Hematopoietic multipotent progenitor cell treated with erythropoietin and hydrocortisone succinate and interleukin-3 and kit ligand, for 4 days (in vitro differentiated cells): ENCODE measurements at regions not wholly inside any gene's neighbourhood (a gene's known extent, or its start where the extent isn't known, plus 50 kb on each side); places are given as distances from the start of the nearest gene placed in this dataset.
"Not testable (repeated sequence)": the region's sequence is repeated elsewhere in the genome, so short reads cannot be mapped to it uniquely, and the experiment has no call there.

Experiments
- DNase-seq: peaks from one replicate; pipeline ENCODE4 v3.0.0-alpha.2; 2015

DNA sequence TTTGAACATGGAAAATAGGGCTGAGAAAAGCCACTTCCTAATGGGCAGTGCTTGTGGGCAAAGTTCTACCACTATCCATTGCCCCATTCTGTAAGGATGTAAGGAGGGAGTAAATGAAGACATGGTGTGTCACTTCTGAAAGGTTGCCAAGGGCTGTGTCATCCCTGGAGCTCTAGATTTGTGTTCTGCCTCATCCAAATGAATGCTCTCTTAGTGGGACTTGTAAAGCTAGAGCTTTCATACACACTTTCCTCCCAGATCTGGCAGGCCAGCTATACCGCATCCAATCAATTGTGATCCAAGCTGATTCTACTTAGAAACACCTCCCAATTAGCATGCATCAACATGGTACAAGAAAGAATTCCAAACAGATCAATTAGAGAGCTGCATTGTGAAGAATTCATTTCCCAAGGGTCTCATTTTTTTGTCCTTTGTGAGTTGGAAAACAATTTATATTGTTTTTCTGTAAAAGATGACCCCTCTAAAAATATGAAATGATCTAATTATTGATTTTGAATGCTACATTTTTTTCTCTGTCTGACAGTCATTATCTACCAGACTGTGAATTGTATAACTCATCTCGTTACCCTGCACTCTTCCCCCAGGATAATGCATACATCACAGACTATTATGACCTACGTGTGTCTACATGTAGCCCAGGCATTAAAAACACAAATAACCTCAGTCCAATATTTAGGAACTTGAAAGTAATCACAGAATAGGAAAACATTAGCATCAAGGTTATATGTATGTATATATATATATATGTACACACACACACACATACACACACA is 117.1 kb upstream of the DUSP10 start:
- DNase-seq: no peak

DNA sequence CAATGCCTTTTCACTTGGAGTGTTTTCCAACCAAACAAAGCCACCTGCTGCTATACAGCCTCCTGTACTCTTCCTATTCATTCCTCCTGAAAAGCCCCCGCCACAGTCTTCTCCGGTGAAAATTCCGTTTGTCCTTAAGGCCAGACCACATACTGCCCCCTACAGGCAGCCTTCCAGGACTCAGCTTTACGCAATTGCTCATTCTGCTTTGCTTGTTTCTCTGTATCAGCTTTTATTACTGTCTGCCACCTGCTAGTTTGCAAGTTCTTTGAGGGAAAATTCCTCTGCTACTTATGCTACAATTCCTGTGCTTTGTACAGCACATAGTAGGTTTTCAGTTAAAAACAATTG is 115.2 kb upstream of the DUSP10 start:
- not testable (repeated sequence) for DNase-seq

DNA sequence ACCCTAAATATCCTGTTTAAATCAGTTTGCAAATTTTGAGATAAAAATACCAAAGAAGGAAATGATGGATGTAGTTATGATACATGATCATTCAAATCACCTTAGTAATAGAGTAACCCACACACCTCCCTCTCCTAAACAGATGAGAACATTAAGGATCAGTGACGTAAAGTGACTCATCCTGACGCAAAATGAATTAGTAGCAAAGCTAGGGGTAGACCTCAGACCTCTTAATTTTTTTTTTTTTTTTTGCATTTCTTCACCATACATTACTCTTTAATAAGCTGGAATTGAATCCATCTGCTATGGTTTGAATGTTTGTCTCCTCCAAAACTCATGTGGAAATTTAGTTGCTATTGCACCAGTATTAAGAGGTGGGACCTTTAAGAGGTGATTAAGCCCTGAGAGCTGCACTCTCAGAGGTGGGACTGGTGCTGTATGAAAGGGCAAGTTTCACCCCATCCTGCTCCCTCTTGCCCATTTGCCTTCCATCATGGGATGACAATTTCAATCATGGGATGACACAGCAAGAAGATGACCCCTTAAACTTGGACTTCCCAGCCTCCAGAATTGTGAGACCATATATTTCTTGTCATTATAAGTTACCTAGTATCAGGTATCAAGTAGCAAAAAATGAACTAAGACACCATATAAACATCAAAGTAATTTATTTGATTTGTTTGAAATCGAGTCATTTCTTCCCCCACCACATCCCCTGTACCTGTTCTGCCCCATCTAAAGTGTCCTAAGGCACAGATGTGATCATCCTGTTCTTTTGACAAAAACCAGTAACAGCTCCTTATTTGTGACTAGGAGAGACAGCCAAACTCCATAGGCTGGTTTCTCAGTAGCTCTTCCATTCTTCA is 114.6 kb upstream of the DUSP10 start:
- DNase-seq: no peak

DNA sequence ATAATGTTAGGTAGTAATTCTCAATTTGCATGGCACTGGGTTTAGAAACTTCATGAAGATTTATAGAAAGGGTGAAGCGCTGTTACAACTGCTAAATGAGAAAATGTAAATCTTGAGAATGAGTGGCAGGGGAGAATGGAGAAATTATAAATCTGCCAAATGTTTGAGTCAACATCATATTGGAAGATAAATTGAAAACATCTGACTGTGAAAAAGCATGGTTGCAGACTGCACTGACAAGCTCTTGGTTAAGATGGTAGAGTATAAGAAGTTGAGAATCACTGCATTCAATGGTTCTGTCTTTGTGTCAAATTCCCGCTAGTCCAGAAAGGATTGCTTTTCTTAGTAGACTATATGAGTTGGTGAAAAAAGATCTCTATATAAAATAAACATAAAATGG is 113.3 kb upstream of the DUSP10 start:
- no peak for DNase-seq

DNA sequence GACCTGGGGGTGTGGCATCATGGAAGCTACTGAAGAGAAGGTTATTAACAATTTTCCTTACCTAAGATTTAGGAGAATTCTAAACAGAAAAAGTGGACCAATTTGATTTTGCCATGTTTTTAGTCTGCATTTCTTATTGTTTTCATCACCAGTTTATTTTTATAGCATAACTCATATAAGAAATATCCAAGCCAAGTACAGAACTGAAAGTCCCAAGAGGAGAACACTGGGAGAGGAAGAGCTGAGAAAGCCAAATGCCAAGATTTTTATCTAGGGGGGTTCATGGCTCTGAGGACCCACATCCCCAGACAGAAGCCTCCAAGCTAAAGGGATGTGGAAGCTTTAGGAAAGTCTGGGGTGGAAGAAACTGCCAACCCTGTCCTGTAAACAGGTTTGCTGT is 109.4 kb upstream of the DUSP10 start:
- no peak for DNase-seq

DNA sequence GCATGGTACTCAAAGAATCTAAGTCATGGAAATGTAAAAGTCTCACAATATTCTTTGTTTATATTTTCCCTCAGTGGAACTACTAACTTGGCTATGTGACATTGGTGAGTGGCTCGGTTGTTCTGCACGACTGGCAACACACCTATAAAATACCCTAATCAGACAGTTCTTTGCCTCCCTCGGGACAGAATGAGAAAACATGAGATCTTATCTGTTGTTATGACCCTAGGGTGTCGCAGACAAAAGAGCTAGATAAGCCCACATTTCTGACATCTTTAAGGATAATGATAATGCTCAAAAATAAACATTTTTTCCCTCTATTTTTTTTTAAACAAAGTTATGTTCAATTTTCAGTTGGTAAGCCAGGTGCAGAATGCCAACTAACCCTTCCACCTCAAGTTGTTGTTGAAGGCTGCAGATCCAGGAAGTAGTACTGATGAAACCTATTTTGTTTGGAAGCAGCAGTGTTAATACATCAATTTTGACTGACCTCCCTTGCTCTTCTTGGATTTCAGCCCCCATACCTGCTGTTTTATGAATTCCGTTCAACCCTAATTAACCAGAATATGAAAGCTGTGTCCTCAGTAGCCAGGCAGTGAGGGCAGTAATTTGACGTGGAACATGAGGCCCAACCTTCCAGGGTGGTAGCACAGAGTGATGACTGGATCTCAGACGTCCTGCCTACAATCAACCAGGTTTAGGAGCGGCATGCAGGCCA is 108.7 kb upstream of the DUSP10 start:
- DNase-seq: no peak

DNA sequence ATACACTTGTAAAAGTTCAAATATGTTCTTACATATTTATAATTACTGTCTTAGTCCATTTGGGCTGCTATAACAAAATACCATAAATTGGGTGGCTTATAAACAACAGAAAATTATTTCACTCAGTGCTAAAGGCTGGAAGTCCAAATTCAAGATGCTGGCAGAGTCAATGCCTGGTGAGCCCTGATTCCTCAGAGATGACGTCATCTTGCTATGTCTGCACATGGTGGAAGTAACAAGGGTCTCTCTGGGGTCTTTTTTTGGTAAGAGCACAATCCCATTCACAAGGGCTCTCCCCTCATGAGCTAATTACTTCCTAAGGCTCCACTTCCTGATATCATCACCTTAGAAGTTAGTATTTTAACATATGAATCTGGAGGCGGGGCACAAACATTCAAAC is 108.0 kb upstream of the DUSP10 start:
- DNase-seq: no peak

DNA sequence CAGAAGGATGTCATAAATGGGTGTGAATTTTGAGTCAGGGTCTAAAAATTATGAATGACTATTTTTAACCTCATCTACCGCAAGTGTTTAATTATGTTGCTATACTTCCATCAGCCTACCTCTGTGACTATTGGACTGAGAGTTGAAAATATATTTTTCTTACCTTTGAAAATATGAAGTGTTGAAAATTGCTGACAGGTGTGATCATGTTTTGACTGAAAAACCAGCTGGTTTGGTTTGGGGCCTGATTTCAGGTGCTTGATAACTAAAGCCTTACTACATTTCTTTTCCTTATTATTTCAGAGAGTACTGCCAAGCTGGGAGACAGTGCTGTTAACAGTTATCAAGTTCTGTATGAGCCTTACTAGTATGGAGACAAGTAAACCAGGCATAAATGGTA is 107.2 kb upstream of the DUSP10 start:
- DNase-seq: no peak

DNA sequence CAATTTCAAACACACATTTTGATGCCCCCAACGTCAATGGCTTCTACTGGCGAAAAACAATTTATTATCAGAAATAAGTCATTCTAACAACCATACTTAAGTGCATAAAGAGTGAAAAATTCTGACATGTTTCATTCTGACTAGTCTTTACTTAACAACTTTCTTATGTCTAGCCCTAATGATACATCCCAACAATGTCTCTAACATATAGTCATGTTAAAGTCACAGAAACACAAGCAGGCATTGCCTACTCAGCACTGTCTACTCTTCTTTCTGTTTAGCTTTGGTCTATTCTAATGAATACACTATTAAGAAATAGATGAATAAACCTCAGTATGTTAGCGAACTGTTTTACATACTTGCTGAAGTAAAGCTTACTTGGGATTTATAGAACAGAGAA is 105.8 kb upstream of the DUSP10 start:
- DNase-seq: no peak

DNA sequence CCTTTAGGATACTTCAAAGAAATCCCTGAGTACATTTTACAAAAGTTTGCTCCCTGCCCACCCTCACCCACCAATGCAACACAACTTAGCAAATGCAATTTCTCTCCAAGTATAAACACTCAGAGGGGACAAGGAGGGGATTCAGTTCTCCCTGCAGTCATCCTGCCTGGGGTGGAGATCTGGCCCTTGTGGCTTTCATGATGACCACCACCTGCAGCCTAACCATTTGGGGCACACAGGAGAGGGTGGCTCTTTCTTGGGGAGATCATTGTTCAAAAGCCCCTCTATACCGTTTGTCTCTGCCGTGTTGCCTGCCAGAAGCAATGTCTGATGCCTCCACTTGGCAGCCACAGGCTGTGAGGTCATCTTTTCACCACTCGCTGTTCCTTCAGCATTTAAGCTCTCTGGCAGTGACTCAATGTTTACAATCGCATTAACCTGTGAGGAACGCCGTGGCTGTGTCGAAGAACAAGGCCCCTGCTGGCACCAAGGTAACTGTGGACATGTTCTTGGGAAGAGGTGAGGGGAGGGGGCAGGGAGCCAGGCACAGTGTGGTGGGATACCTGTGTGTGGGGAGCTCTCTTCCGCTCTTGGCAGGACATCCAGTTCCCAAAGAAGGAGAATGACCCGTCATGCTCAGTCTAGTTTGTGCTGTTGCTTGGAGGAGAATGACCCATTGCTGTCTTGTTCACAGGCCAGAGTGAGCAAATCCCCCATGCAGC is 103.9 kb upstream of the DUSP10 start:
- DNase-seq: no peak

DNA sequence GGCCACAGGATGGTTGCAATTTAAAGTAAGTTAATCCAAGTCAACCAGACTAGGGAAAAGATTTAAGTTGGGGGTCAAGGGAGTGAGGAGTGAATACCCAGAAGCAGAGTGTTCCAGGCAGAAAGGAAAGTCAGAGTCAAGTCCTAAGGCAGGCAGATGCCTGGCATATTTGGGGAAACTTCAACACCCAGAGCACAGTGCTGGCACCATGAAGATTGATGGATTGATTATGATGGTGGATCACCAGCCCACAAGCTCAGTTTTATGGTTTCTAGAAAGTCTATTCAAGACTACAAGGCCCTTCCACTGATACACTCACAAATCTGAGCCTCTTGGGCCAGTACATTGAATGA is 100.1 kb upstream of the DUSP10 start:
- DNase-seq: no peak

DNA sequence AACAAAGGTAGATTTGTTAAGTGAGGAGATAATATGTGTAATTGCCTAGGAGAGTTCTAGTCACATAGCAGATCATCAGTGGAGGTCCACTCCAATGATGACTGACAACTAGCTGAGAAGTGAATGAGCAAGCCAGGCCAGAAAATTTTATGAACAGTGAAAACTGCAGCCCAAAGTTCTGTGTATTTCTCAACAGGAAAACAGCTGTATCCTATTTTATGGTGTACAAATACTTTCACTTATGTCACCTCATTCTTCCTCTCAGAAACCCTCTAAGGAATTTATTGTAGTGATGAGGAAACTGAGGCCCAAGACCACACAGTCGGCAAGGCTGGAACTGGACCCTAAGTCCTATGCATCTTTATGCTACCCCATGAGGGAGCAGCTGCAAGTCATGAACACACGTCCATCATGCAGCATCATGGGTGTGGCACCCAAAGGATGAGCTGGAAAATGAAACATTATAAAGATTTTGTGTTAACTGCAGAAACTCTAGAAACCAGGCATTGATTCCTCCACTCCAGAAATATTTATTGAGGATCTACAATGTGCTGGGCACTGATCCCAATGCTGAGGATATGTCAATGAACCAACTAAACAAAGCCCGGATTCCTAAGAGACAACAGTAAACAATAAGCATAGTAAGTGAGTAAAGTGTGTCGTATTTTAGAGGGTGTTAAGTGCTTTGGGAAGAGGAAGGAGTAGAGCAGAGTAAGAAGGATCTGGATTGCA is 99.5 kb upstream of the DUSP10 start:
- peak; percentile 62 for DNase-seq

DNA sequence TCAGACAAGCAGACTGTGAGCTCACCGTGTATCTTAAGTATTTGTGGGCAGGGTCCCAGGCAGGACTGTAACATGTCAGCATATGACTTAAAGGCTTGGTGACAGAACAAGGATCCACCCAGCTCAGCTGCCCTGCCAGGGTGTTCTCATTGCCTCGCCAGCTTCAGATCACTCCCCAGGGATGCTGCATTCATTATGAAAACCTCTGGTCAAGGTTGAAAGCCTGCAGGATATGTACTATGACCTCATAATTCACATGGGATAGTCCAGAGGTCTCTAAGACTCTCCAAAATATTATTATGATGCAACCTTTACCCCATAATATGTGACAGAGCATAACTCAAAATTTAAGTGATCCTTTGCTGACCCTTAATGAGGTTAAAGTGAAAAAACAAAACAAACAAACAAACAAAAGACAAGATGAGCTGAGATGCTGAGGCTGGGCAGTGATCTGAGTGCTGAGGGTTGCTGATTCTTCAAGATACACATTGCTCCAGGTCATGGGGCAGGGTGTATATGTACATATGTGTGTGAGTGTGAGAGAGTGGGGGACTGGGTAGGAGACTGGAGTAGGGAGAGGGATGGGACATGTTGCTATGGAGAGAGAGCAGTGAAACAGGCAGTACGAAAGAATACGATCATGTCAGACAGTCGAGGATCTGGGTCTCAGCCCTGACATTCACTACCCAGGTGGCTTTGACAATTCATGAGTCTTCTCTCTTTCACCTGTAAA is 98.8 kb upstream of the DUSP10 start:
- no peak for DNase-seq

DNA sequence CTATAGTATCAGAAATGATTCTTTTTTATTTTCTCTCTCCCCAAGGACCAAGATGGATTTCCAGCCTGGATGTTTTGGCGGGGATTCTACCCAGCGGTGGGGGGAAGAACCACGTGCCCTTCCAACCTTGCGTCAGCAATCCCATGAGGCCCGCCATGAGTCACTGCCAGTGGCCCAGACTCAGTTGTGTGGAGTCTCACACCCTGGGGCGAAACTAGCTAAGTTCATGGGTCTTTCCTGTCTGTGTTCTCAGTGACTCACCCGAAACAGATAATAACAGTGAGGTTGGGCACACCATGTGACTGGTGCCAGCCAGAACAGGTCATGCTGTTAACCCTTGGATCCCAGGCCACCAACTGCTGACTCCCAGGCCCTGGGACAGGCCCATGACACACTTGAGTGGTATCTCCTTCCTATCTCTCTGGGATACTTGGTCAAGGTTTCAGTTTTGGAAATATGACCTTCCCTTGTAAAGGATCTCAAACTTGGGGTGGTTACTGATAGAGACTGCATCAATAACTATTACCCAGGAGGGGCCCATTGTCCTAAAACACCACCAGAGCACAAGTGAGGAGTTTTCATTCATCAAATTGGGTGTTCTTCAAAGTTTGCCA is 98.0 kb upstream of the DUSP10 start:
- DNase-seq: peak; percentile 57

DNA sequence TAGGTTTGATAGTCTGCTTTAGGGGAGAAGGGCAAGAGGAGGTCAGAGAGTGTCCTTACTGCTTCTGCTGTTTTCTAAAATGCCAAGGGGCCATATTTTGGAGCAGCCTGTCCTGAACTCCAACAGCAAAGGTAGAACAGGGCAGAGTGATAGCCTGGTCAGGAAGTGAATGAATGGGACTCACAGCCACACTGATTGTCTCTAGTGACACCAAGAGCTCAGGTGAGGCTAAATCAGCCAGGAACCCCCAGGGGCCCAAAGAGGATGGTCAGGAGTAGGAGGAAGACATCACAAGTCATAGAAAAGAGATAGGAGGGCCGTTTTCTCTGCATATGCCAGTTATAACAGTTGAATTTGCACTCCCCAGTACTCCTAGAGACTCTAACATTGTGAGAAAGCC is 97.4 kb upstream of the DUSP10 start:
- DNase-seq: no peak

DNA sequence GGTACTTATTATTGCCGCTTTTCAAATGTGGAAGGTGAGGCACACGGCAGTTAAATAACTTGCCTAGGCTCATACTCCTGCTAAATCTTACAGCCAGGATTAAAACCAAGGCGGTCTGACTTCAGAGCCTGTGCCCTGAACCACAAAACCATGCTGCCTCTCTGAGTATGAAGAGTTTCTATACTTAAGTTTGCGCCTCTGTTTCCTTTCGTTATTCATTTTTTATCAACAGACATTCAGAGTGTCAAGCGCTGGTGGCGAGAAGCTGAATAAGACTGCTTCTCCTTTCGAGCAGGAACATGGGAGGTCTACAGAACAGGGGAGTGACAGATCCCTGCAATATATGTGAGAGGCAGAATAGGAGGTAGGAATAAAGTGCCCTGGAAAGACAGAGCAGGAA is 96.0 kb upstream of the DUSP10 start:
- peak; percentile 78 for DNase-seq

DNA sequence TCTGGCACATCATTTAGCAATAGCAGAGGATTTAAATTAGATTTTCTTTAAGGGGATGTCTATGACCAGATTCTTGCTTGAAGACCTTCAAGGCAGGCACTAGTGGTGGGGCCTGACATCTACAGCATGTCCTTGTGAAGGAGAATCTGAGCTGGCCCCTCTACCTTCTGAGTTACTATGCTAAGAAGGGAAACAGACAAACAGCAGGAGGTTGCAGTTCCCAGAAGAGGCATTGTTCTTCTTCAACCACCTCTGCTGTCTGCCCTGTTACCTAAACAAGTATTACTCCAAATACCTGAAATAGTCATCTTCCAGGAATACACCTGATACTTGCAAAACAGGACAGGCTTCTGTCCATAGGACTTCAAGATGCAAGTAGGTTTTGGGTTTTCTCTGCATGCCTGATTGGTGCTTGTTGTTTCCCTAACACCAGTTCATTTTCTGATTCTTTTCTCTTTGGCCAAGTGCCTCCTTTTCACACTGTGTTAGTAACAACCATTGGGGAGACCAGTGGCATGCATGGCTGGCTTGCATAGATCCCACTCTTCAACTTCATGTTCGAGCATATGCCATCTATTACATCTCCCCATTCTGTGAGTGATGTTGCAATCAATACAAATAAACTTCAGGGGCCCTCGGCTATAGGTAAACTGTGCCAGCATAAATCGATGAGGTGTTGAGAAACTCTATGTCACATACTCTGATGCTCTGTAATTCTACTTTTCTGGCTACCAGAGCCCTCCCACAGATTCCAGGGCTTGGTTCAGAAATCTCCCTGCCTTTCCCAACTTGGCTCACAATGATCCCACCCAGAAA is 93.0 kb upstream of the DUSP10 start:
- DNase-seq: no peak

DNA sequence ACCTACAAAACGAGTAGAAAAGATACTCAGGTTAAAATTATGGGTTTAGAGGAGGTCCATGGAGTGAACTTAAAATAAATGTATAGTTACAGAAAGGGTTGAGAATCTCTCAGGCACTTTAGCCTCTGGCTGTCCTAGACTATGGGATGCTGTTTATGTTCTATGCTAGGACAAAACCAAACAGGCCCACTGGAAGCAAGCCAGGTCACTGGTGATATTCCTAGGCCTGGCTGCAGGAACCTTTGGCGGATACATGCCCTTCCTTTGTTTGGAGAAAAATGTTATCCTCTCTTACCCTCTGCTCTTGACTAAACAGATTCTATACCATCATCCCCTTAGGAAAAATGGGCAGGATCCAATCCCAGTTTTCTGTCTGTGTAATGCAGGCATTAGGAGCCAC is 90.7 kb upstream of the DUSP10 start:
- no peak for DNase-seq

DNA sequence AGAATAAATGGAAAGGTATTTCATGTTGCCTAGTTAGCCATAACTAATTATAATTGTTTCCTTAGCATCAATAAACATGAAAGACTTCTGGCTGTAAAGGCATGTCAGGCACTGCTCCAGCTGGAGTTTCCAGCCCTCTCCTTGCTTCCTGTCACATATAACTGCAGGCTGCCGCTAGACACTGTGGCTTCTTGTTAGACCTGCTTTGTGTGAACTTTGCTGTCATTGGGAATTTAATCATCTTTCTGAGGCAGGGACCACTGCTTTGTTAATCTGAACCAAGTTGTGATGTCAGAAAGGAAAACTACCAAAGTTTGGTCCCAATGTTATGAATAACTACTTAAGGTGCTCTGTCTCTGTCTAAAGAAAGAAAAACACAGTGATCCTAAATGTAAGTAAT is 90.3 kb upstream of the DUSP10 start:
- no peak for DNase-seq

DNA sequence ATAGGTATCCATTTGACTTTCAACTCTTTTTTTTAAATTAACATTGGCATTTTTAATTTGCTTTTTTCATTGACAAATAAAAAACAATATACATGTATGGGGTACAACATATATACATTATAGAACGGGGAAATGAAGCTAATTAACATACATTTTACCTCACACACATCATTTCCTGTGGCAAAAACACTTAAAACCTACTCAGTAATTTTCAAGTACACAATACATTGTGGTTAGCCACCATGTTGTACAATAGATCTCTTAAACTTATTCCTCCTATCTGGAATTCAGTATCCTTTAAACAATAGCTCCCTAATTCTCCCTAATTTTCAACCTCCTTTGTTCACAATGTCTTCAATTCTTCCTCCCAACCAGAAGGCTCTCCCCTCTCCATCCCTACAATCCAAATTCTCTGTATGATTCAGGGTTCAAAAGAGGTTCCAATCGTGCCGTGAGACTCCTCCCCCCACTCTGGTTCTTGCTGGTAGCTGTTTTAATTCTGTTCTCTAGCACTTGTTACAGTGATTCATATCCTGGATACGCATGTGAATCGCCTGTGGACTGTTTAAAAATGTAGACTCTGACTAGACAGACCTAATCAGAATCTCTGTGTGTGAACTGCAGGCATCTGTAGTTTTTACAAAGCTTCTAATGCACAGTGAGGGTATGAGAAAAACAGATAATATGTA is 87.6 kb upstream of the DUSP10 start:
- DNase-seq: peak; percentile 13
